Activated naive CD8-positive, alpha-beta T cell treated with anti-CD3 and anti-CD28 coated beads, Interleukin-2, amount 50 U/mL, for 24 hours (primary cell): ENCODE measurements at regions not wholly inside any gene's neighbourhood (a gene's known extent, or its start where the extent isn't known, plus 50 kb on each side); places are given as distances from the start of the nearest gene placed in this dataset.
"Not testable (repeated sequence)": the region's sequence is repeated elsewhere in the genome, so short reads cannot be mapped to it uniquely, and the experiment has no call there.

Experiments used
- ATAC-seq: fragments of 150-1000 bp; cut with Tn5 transposase; one replicate; pipeline ENCODE4 v1.10.0; 2021
- DNase-seq: peaks from one replicate; pipeline ENCODE4 v3.0.0; 2021
- H3K27ac Mint-ChIP-seq: one replicate; pipeline ENCODE4 v1.8.0; 2021; ENCODE audit warnings: mild to moderate bottlenecking, mixed read lengths
- H3K27me3 Mint-ChIP-seq: one replicate; pipeline ENCODE4 v1.8.0; 2021; ENCODE audit warnings: mixed read lengths
- H3K36me3 Mint-ChIP-seq: one replicate; pipeline ENCODE4 v1.8.0; 2021; ENCODE audit warnings: low read depth, mixed read lengths
- H3K4me1 Mint-ChIP-seq: one replicate; pipeline ENCODE4 v1.8.0; 2021; ENCODE audit warnings: mixed read lengths
- H3K4me3 Mint-ChIP-seq: one replicate; pipeline ENCODE4 v1.8.0; 2021; ENCODE audit warnings: mild to moderate bottlenecking, moderate library complexity, mixed read lengths
- H3K9me3 Mint-ChIP-seq: one replicate; pipeline ENCODE4 v1.8.0; 2021; ENCODE audit warnings: mixed read lengths

- H3K27ac Mint-ChIP-seq, H3K27me3 Mint-ChIP-seq, H3K36me3 Mint-ChIP-seq, H3K4me1 Mint-ChIP-seq, DNase-seq, H3K9me3 Mint-ChIP-seq, H3K4me3 Mint-ChIP-seq: not testable (repeated sequence)
- ATAC-seq = peak; percentile 4
These were observed 217.9 kb downstream of the TMEM121 start for GRCh38 chr14:105744213-105744787.

- DNase-seq = no peak
- Mint-ChIP-seq H3K4me3 (peak overlapping the region; percentile 34), H3K27me3 (peaks cover 4% of the 10 kb centered on the region), H3K27ac (no peak overlapping the region), H3K4me1 (peaks cover 8% of the 10 kb centered on the region), H3K9me3 (no peaks in the 10 kb centered on the region), H3K36me3 (no peaks in the 10 kb centered on the region)
- ATAC-seq = no peak
These were observed 219.2 kb downstream of the TMEM121 start for GRCh38 chr14:105745433-105746123.

- DNase-seq = no peak
- H3K36me3 Mint-ChIP-seq = no peaks in the 10 kb centered on the region
- H3K27ac Mint-ChIP-seq = no peak overlapping the region
- H3K9me3 Mint-ChIP-seq = no peaks in the 10 kb centered on the region
- H3K27me3 Mint-ChIP-seq = peaks cover 4% of the 10 kb centered on the region
- ATAC-seq = no peak
- no peak overlapping the region for H3K4me3 Mint-ChIP-seq
- H3K4me1 Mint-ChIP-seq = peaks cover 8% of the 10 kb centered on the region
These were observed 219.7 kb downstream of the TMEM121 start for GRCh38 chr14:105746124-105746514.

- H3K9me3 Mint-ChIP-seq, H3K4me1 Mint-ChIP-seq, H3K36me3 Mint-ChIP-seq, H3K27ac Mint-ChIP-seq, DNase-seq, H3K27me3 Mint-ChIP-seq: not testable (repeated sequence)
- H3K4me3 Mint-ChIP-seq = peak overlapping the region; percentile 11
- peak; percentile 13 for ATAC-seq
These were observed 220.6 kb downstream of the TMEM121 start for GRCh38 chr14:105746800-105747502.

- Mint-ChIP-seq H3K27ac (peak overlapping the region; percentile 49), H3K4me3 (peak overlapping the region; percentile 58)
- not testable (repeated sequence) for DNase-seq, H3K36me3 Mint-ChIP-seq, H3K27me3 Mint-ChIP-seq, H3K4me1 Mint-ChIP-seq, H3K9me3 Mint-ChIP-seq, ATAC-seq
These were observed 221.3 kb downstream of the TMEM121 start for GRCh38 chr14:105747503-105748203.

- Mint-ChIP-seq H3K27me3 (peaks cover 4% of the 10 kb centered on the region), H3K27ac (peak overlapping the region; percentile 54), H3K9me3 (no peaks in the 10 kb centered on the region), H3K36me3 (no peaks in the 10 kb centered on the region), H3K4me1 (peaks cover 8% of the 10 kb centered on the region), H3K4me3 (peak overlapping the region; percentile 58)
- DNase-seq (peak; percentile 21), ATAC-seq (no peak)
These were observed 221.8 kb downstream of the TMEM121 start for GRCh38 chr14:105748204-105748578.

- not testable (repeated sequence) for H3K27me3 Mint-ChIP-seq, H3K9me3 Mint-ChIP-seq, ATAC-seq, H3K4me1 Mint-ChIP-seq, H3K36me3 Mint-ChIP-seq, H3K27ac Mint-ChIP-seq, H3K4me3 Mint-ChIP-seq, DNase-seq
These were observed 222.3 kb downstream of the TMEM121 start for GRCh38 chr14:105748710-105749109.

GRCh38 chr14:105749870-105750541, 223.6 kb downstream of the TMEM121 start:
- H3K4me1 Mint-ChIP-seq, ATAC-seq, H3K9me3 Mint-ChIP-seq, H3K4me3 Mint-ChIP-seq, DNase-seq, H3K36me3 Mint-ChIP-seq, H3K27me3 Mint-ChIP-seq, H3K27ac Mint-ChIP-seq: not testable (repeated sequence)

GRCh38 chr14:105751291-105751751, 224.9 kb downstream of the TMEM121 start:
- H3K4me1 Mint-ChIP-seq, H3K4me3 Mint-ChIP-seq, DNase-seq, H3K9me3 Mint-ChIP-seq, H3K27me3 Mint-ChIP-seq, H3K36me3 Mint-ChIP-seq, H3K27ac Mint-ChIP-seq: not testable (repeated sequence)
- ATAC-seq = peak; percentile 18

- ATAC-seq, DNase-seq, H3K9me3 Mint-ChIP-seq, H3K27me3 Mint-ChIP-seq, H3K27ac Mint-ChIP-seq, H3K4me3 Mint-ChIP-seq, H3K4me1 Mint-ChIP-seq, H3K36me3 Mint-ChIP-seq: not testable (repeated sequence)
These were observed 226.0 kb downstream of the TMEM121 start for GRCh38 chr14:105752420-105752819.

- ATAC-seq = no peak
- H3K36me3 Mint-ChIP-seq = no peaks in the 10 kb centered on the region
These were observed 234.4 kb downstream of the TMEM121 start for GRCh38 chr14:105760691-105761344.

GRCh38 chr14:105761345-105761740, 235.0 kb downstream of the TMEM121 start:
- not testable (repeated sequence) for H3K4me3 Mint-ChIP-seq, H3K9me3 Mint-ChIP-seq, ATAC-seq, H3K36me3 Mint-ChIP-seq, H3K27ac Mint-ChIP-seq, H3K27me3 Mint-ChIP-seq, H3K4me1 Mint-ChIP-seq, DNase-seq

More at GRCh38 chr14:105760691-105761344, 234.4 kb downstream of the TMEM121 start:
- Mint-ChIP-seq H3K9me3 (no peaks in the 10 kb centered on the region), H3K4me3 (no peak overlapping the region), H3K27ac (no peak overlapping the region), H3K27me3 (no peaks in the 10 kb centered on the region), H3K4me1 (no peaks in the 10 kb centered on the region)
- no peak for DNase-seq

GRCh38 chr14:105761842-105762241, 235.5 kb downstream of the TMEM121 start:
- Mint-ChIP-seq H3K4me3 (no peak overlapping the region), H3K36me3 (no peaks in the 10 kb centered on the region), H3K4me1 (no peaks in the 10 kb centered on the region), H3K27me3 (no peaks in the 10 kb centered on the region), H3K9me3 (no peaks in the 10 kb centered on the region), H3K27ac (no peak overlapping the region)
- ATAC-seq (no peak), DNase-seq (no peak)

GRCh38 chr14:105762262-105762661, 235.9 kb downstream of the TMEM121 start:
- not testable (repeated sequence) for H3K4me3 Mint-ChIP-seq, H3K9me3 Mint-ChIP-seq, H3K27me3 Mint-ChIP-seq, H3K4me1 Mint-ChIP-seq, H3K36me3 Mint-ChIP-seq, ATAC-seq, DNase-seq, H3K27ac Mint-ChIP-seq
